ENCODE measurements at regions not wholly inside any gene's neighbourhood (a gene's known extent, or its start where the extent isn't known, plus 50 kb on each side); places are given as distances from the start of the nearest gene placed in this dataset.

DNA sequence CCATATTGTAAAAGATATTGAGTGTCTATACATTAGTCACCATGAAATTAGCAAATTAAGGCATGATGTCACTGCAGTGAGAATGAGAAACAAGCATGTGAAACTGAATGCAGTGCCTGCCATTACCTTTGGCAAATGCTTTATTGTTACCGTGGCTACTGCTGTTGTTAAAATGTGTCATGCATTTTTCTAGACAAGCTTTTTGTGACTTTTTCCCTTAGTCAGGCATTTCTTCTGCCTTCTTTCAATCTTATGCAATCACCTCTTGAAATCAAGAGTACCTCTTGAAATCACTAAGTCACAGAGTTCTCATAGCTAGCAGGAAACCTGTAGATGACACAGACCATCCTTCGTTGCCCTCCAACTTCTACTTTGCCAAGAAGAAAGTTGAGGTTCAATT lies 461.7 kb upstream of the TENM4 start:
- no peak for DNase-seq

DNA sequence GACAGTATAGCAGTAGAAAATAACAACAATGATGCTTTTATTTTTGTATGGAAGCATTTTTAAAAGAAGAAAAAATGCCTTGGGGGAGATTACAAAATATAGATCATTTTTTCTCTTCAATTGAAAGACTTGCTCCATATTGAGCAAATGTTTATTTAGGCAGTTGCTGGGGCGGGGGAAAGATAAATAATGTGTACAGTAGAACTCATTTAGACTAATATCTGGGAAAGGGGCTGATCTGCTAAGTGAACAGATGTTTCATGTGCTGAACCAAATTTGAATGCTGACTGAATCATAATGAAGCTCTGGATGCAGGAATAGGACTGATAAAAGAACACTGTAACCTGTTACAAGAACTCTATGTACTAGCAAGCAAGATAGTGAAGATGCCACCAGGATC lies 457.1 kb upstream of the TENM4 start:
- DNase-seq, result no peak

DNA sequence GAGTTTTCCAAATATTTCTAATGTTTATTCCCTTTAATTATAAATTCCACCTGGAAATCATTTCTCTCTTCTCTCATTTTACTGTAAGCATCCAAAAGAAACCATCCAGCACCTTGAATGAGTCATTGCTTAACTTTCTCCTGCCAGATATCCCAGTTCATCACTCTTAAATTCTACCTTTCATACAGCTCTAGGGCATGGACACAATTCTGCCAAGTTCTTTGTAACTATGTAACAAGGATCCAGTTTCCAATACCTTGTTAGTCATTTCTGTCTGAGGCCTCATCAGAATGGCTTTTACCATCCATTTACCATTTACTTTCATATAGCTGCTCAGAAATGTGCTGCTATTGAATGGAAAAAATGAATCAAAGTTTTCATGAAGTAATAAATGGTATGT lies 455.4 kb upstream of the TENM4 start:
- DNase-seq, result no peak

DNA sequence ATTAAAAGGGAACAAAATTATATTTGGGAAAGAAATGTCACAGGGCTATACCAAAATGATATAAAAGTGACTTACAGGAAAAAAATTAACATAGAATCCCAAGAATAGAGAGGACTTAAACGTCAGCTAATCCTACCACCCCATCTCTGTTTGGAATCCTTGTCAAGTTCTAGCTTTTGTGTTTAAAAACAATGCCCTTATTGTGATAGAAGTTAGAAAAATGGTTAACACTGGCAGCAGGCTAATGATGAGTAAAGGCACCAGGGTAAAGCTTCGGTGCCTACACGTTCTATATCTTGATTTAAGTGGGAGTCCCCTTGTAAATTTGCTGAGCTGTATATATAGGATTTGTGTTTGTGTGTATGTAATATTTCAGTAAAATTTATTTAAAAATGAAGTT lies 453.3 kb upstream of the TENM4 start:
- no peak for DNase-seq

DNA sequence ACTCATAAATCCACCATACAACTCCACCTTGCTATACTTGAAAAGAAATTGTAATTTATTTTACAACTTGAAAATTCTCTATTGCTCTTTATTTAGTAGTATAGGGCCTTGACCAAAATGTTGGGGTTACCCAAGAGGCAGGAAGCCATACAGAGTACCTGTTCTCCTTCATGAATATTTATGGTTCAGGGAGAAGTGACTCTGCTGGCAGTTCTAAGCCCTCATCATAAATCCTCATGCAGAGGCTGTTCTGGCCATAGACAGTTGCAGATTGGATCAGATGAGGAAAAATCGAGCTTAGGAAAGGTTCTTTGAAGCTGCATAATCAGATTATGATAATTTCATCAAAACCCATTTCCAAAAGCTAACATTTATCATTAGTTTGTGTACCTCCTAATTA lies 449.4 kb upstream of the TENM4 start:
- DNase-seq, result no peak

DNA sequence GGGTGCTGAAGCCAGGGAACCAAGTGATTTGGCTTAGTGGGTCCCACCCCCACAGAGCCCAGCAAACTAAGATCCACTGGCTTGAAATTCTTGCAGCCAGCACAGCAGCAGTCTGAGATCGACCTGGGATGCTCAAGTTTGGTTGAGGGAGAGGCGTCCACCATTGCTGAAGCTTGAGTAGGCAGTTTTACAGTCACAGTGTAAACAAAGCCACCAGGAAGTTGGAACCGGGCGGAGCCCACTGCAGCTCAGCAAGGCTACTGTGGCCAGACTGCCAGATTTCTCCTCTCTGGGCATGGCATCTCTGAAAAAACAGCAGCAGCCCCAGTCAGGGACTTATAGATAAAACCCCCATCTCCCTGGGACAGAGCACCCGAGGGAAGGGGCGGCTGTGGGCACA lies 424.1 kb upstream of the TENM4 start:
- peak; percentile 69 for DNase-seq

DNA sequence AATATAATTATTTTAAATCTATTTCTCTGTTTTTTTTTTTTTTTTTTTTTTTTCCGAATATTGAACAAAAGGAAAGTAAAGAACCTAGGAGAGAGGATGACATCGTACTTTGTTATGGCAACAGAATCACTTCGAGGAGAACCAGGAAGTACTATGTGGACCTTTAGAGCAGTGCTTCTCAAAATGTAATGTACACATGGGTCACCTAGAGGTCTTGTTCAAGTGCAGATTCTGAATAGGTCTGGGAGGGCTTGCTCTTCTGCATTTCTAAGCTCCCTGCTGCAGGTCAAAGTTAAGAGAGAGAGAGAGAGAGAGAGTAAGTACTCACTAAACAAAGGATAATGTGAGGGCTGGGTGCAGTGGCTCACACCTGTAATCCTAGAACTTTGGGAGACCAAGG lies 419.5 kb upstream of the TENM4 start:
- no peak for DNase-seq

DNA sequence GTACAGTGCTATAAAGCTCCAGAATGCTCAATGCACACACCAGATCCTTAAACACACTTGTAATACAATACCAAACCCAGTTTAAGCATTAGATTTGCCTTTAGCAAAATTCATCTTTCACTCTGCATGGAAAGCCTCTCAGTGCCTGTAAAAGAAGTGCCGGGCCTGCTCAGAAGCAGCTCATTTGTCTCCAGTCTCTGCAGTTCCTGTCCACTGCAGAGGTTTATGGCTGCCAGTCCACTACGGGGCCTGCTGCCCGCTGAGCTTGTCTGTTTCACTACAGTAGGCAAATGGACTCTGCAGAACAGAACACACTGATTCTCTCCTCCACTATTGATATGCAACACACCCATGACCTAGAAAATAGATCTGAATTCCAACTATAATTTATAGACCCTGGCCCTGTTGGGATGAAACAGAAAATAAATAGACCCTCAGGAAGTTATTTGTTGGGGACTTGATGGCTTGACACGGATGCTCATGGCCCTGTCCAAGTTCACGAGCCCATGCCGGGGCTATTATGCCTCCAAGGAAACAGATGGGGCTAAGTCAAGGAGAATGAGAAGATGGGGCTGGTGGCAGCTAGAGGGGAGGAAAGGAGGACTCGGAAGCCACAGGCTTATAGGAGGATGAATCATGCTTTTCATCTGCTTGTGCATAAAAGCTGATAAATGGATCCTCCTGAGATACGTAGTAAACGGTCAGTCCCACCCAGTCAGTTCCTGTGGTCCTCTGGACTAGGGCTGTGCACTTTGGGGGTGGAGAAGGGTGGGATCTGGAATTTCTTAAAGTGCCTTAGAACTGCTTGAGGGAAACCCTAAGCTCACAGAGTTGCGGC lies 416.8 kb upstream of the TENM4 start:
- DNase-seq, result no peak

DNA sequence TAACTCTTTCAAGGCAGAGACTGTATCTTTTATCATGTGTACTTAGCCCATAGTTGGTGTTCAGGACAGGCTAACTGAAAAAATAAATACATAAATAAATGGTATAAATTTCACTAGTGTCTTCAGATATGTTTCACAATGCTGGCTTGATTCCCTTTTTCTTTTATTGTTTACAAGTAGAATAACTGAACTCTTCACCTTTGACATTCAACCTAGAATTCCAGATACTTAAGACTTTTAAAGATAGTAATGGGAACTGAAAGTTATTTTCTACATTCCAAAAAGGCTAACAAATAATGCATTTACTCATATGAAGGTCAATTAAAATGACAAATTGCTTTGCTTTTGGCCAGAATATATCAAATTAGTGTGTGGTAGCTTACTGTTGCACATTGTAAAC lies 411.3 kb upstream of the TENM4 start:
- DNase-seq, result no peak

DNA sequence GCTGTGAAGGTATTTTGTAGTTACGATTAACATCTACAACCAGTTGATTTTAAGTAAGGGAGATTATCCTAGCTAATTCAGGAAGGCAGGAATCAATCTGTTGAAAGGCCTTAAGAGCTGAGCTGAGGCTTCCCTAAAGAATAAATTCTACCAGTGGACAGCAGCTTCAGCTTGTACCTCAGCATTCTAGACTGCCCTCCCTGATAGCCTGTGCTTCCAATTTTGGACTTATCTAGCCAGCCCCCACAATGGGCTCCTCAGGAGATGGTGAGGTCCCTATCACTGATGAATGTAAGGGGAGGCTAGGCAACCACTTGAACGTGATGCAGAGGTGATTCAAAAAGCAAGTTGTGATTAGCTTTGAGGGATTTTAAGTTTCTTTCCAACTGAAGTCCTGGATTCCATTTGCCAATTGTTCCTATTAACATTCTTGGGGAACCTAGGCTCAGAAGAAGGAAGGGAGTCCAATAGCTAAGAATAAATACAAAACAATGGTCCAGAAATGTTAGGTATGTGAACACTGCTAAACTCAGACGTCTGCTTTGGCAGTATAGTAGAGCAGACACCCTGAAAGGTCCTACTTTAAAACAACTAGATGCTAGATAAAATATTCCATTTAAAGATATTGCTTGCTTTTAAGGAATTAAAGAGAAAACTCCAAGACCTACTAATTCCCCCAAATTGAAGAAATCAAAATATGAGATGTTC lies 404.3 kb upstream of the TENM4 start:
- no peak for DNase-seq

DNA sequence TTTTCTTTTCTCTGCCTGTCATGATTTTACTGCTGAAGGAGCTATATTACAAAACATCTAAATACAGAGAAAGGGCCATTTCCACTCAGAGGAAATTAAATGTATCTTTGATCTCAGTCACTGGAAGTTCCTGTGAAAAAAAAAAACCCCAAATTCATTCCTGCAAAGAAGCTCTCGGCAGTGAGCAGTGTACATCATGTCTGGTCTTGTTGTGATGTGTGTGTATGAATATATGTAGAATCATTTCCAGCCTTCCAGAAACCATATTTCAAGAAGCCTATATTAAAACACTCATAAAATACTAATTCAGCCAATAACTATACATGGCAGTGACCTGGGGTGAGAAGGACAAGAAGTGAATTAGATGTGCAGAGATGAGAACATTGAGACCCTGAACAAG lies 393.2 kb upstream of the TENM4 start:
- DNase-seq, result no peak

DNA sequence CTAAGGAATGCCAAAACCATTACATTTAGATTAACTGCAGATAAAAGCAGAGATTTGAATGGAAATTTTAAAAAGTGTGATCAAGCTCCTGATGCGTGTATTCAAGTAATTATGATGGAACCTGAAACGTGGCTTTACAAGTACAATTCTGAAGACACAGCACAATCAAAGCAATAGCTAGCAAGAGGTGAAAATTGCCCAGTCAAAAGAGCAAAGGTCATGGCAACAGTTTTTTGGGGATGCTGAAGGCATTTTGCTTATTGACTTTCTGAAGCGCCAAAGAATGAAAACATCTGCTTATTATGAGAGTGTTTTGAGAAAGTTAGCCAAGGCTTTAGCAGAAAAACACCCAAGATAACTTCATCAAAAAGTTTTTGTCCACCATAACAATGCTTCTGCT lies 389.6 kb upstream of the TENM4 start:
- DNase-seq, result no peak

DNA sequence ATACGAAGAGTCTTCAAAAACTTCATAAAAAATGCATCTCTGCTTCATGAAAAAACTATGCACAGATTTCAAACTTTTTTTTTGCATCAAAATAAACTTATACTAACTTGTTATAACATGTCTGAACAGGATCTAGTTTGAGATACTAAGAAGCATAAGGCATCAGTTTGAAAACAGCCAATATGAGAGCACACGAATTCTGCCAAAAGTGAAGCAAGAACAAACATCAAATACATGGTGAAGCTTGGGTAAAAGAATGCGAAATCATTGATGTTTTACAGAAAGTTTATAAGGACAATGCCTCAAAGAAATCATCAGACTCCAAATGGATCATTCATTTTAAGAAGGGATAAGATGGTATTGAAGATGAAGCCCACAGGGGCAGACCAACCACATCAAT lies 389.1 kb upstream of the TENM4 start:
- no peak for DNase-seq

DNA sequence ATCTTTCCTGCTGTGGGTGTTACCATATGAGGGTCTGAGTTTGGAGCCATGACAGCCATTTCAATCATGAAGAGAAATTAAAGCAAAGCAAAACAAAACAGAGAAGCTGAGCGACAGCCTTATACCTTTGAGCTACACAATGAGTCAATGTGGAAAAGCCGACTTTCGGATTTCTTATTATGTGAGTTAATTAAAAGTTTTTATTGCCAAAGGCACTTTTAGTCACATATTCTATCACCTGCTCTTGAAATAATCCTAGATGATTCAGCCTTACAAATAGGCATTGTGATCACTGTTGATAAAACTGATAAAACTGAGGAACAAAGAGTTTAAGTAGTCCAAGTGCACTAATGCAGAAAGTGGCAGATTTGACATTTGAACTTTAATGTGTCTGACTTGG lies 381.9 kb upstream of the TENM4 start:
- no peak for DNase-seq

DNA sequence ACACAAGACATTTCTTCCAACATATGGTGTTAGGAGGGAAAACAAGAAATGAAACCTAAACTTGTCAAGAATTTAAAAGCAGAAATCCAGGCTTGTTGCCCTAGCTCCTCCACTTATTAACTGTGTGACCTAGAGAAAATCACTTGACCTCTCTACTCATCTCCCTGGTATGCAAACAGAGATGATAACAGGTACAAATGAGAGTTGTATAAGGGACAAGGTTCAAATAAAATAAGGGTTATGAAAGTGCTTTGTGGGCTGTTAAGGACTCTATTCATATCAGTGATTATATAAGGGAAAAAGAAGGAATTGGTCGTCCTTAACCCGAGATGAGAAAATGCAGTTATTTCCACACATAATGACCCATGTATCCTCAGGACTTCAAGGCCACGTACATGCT lies 372.7 kb upstream of the TENM4 start:
- no peak for DNase-seq

DNA sequence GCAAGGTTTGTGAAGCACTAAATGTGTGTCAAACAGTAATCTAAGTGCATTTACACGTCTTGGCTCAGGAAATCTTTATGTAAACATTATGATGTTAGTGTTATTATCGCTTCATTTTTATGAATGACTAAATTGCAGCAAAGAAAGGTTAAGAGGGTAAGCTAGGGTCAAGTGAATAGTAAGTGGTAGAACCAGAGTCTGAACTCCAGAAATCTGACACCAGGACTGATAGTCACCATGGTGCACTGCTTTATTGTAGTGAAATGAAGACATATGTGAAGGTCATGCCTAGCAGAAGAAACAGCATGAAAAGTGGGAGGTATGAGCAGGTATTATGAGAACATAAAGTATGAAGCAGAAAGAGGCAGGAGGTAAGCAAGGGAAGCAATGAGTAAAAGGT lies 368.7 kb upstream of the TENM4 start:
- peak; percentile 44 for DNase-seq

DNA sequence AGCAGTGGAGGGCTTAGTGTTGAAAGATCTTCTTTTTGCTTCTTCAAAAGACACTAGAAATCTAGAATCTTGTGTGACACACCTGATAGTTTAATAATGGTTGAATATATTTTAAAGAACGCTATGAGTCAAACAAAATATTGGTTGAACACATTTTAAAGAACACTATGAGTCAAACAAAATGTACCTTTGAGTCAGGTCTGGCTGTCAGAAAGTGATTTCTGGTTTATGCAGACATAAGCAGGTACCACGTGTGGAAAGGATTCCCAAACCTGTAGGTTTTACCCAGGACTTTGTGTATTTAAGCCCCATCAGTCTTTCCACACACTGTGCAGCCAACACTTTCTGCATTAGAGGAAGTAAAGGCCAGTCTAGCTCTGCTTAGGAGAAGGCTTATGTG lies 366.7 kb upstream of the TENM4 start:
- DNase-seq, result no peak

DNA sequence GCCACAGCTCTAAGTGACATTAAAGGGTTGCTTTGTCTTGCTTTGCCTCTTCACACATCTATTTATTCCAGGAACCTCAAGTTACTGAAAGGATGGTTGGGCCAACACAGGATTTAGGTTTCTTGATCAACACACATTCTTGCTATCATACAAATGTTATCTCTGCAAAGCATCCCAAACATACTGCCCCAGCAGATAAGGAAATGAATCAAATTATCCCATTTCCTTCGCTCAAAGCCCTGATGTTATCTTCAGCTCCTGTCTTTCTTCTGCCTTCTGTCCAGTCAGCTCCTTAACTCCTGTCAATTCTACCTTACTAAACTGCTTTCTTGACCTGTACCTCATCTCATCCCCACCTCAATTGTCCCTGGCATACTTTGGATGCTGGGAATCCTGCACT lies 355.9 kb upstream of the TENM4 start:
- no peak for DNase-seq

DNA sequence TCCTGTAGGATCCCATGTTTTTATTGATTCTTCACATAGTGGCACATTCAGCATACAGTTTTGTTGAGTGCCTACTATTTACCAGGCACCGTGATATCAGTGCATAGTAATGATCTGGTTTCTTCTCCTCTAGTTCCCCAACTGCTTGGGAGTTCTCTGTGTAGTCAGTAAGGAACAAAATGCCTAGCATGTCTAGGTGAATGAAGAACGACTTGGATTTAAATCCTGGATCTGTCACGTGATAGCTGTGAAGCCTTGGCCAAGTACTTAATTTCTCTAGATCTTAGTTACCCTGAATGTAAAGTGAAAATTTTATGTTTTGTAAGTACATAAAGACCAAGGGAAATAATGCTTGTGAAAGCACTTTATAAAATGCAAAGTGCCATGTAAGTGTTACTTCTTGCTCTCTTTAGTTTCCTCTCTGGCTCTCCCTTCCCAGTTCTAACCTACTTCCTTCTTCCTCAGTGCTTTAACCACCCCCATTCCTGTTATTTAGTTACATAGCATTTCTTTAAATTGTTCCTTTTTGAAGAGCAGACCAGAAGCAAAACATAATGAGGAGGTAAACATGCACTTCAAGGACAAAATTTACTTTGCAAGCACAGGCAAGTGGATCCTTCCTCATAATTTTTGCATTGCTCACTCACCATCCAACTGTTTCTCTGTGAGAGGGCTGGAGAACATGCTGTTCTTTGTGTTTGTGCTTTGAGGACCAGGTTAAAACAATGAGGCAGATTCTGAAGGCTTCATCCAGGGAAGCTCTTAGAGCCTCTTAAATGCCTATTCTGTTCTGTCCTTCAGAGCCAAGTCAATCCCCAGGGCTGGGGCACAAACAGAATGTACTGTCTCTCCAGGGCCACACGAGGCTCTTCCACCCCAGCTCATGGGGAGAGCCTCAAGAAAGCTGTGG lies 353.9 kb upstream of the TENM4 start:
- DNase-seq, result no peak

DNA sequence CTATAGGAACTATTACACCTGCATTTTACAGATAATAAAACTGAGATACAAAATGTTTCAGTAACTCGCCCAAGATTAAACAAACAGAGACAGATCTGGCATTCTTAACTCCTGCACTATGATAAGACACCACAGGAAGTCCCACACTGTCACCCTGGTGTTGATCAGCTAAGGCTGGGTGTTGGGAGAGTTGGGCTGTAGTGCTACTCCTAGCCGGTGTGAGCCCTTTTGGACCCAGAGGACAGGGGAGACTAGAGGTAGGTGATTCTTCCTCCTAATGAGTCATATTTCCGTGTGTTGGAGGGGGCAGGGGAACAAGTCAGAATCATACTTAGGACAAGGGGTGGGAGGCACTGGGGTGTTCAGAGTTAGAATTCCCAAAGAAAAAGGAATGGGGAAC lies 353.2 kb upstream of the TENM4 start:
- DNase-seq, result no peak

DNA sequence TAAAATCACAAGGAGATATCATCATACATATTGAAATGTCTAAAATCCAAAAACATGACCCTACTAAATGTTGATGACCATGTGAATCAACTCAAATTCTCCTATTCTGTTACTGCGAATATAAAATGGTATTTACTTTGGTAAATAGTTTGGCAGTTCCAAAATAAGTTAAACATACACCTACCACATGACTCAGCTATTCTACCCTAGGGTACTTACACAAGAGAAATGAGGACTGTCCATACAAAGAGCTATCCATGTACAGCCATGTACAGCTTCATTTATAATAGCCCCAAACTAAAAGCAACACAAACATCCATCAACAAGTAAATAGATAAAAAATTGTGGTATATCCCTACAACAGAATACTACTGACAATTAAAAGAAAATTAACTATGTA lies 346.1 kb upstream of the TENM4 start:
- no peak for DNase-seq

DNA sequence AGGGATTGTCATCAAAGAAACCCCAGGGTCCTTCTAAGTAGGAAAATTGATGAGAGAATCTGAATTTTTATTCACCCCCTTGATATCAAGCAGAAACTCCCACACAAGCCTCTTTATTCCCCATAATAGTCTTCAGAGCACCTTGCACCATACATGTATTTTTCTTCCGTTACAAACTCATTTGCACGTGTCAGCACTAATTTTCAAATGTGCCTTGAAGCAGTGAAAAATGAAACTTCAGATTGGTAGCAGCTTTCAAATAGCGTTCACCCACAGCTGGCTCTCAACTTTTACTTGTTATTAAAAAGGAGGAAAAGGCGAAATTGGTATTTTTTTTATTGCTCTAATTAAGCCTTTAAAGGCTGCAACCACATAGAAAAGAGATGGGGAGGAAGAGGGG lies 343.0 kb upstream of the TENM4 start:
- no peak for DNase-seq

DNA sequence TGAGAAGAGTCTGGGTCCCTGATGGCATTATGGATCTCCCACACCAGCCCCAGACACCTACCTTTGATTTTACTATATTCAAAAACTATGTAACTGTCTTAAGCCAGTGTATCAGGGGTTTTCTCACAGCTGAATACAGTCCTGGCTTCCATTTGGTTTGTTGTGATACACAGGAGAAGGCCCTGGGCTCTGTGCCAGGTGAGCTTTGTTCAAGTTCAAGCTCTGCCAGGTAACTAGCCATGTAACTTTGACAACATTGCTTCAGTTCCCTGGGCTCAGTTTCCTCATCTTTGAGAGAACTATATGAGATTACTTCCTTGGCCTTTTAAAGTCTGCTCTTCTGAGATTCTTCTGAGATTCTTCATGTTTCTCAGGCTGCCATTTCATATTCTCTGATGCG lies 327.5 kb upstream of the TENM4 start:
- DNase-seq, result no peak

Measured in NCI-H510A treated with DMSO at 0.1 percent for 48 hours (cell line).